Activated effector memory CD4-positive, alpha-beta T cell treated with anti-CD3 and anti-CD28 coated beads, Interleukin-2, amount 50 U/mL, for 16 hours (primary cell): ENCODE measurements at regions not wholly inside any gene's neighbourhood (a gene's known extent, or its start where the extent isn't known, plus 50 kb on each side); places are given as distances from the start of the nearest gene placed in this dataset.

Source experiments
- DNase-seq: peaks from one replicate; pipeline ENCODE4 v3.0.0-alpha.2; 2020

GRCh38 chr1:184813528-184814089 is 59.0 kb upstream of the EDEM3 start:
- no peak for DNase-seq

GRCh38 chr1:184811439-184812111 is 56.9 kb upstream of the EDEM3 start:
- no peak for DNase-seq

GRCh38 chr1:184810735-184811343 is 56.2 kb upstream of the EDEM3 start:
- no peak for DNase-seq

GRCh38 chr1:184806296-184806721 is 51.7 kb upstream of the EDEM3 start:
- no peak for DNase-seq

- DNase-seq = peak; percentile 93
Measured at GRCh38 chr1:184805667-184806295, 51.1 kb upstream of the EDEM3 start.
